Activated naive CD8-positive, alpha-beta T cell treated with anti-CD3 and anti-CD28 coated beads for 36 hours (primary cell): ENCODE measurements at regions not wholly inside any gene's neighbourhood (a gene's known extent, or its start where the extent isn't known, plus 50 kb on each side); places are given as distances from the start of the nearest gene placed in this dataset.
"Not testable (repeated sequence)": the region's sequence is repeated elsewhere in the genome, so short reads cannot be mapped to it uniquely, and the experiment has no call there.

Experiments
- DNase-seq: peaks from one replicate; pipeline ENCODE4 v3.0.0; 2021
- H3K27ac Mint-ChIP-seq: one replicate; pipeline ENCODE4 v1.8.0; 2022; ENCODE audit warnings: mild to moderate bottlenecking, moderate library complexity, mixed read lengths
- H3K27me3 Mint-ChIP-seq: one replicate; pipeline ENCODE4 v1.8.0; 2022; ENCODE audit warnings: mild to moderate bottlenecking, mixed read lengths
- H3K36me3 Mint-ChIP-seq: one replicate; pipeline ENCODE4 v1.8.0; 2021; ENCODE audit warnings: mild to moderate bottlenecking, mixed read lengths
- H3K4me1 Mint-ChIP-seq: one replicate; pipeline ENCODE4 v1.8.0; 2021; ENCODE audit warnings: mixed read lengths
- H3K4me3 Mint-ChIP-seq: one replicate; pipeline ENCODE4 v1.8.0; 2022; ENCODE audit warnings: mild to moderate bottlenecking, moderate library complexity, mixed read lengths
- H3K9me3 Mint-ChIP-seq: one replicate; pipeline ENCODE4 v1.8.0; 2022; ENCODE audit warnings: mixed read lengths

- Mint-ChIP-seq H3K36me3 (no peaks in the 10 kb centered on the region), H3K27me3 (peaks cover 20% of the 10 kb centered on the region), H3K9me3 (no peaks in the 10 kb centered on the region), H3K4me1 (peaks cover 5% of the 10 kb centered on the region), H3K27ac (no peak overlapping the region), H3K4me3 (no peak overlapping the region)
- no peak for DNase-seq
These were observed 115.2 kb downstream of the C12orf75 start for GRCh38 chr12:105445649-105446048.

GRCh38 chr12:105446460-105446859, 116.0 kb downstream of the C12orf75 start:
- not testable (repeated sequence) for H3K36me3 Mint-ChIP-seq, H3K4me3 Mint-ChIP-seq, H3K9me3 Mint-ChIP-seq, H3K27ac Mint-ChIP-seq, DNase-seq, H3K4me1 Mint-ChIP-seq
- H3K27me3 Mint-ChIP-seq = peaks cover 24% of the 10 kb centered on the region

- no peak for DNase-seq
- H3K4me3 Mint-ChIP-seq = no peak overlapping the region
- H3K27me3 Mint-ChIP-seq = peaks cover 13% of the 10 kb centered on the region
- H3K36me3 Mint-ChIP-seq = no peaks in the 10 kb centered on the region
- H3K9me3 Mint-ChIP-seq = no peaks in the 10 kb centered on the region
- peaks cover 3% of the 10 kb centered on the region for H3K4me1 Mint-ChIP-seq
- H3K27ac Mint-ChIP-seq = no peak overlapping the region
These were observed 118.9 kb downstream of the C12orf75 start for GRCh38 chr12:105449431-105449830.

- Mint-ChIP-seq H3K4me1 (no peaks in the 10 kb centered on the region), H3K4me3 (no peak overlapping the region), H3K9me3 (no peaks in the 10 kb centered on the region), H3K27ac (no peak overlapping the region), H3K27me3 (peaks cover 12% of the 10 kb centered on the region), H3K36me3 (no peaks in the 10 kb centered on the region)
- DNase-seq = no peak
These were observed 120.7 kb downstream of the C12orf75 start for GRCh38 chr12:105451211-105451610.

GRCh38 chr12:105451798-105452197, 121.3 kb downstream of the C12orf75 start:
- Mint-ChIP-seq H3K4me3 (no peak overlapping the region), H3K9me3 (no peaks in the 10 kb centered on the region)

GRCh38 chr12:105453316-105453715, 122.8 kb downstream of the C12orf75 start:
- Mint-ChIP-seq H3K27me3 (peaks cover 4% of the 10 kb centered on the region), H3K4me3 (no peak overlapping the region), H3K27ac (no peak overlapping the region), H3K4me1 (no peaks in the 10 kb centered on the region), H3K9me3 (no peaks in the 10 kb centered on the region), H3K36me3 (no peaks in the 10 kb centered on the region)
- DNase-seq = no peak

More at GRCh38 chr12:105451798-105452197, 121.3 kb downstream of the C12orf75 start:
- Mint-ChIP-seq H3K4me1 (no peaks in the 10 kb centered on the region), H3K36me3 (no peaks in the 10 kb centered on the region), H3K27me3 (peaks cover 9% of the 10 kb centered on the region), H3K27ac (no peak overlapping the region)
- DNase-seq = no peak

- H3K27ac Mint-ChIP-seq = no peak overlapping the region
- H3K36me3 Mint-ChIP-seq = no peaks in the 10 kb centered on the region
- no peak for DNase-seq
- H3K9me3 Mint-ChIP-seq = no peaks in the 10 kb centered on the region
- peaks cover 4% of the 10 kb centered on the region for H3K27me3 Mint-ChIP-seq
- no peak overlapping the region for H3K4me3 Mint-ChIP-seq
- H3K4me1 Mint-ChIP-seq = no peaks in the 10 kb centered on the region
These were observed 124.2 kb downstream of the C12orf75 start for GRCh38 chr12:105454688-105455087.

- no peak overlapping the region for H3K4me3 Mint-ChIP-seq
- H3K36me3 Mint-ChIP-seq = no peaks in the 10 kb centered on the region
- no peak overlapping the region for H3K27ac Mint-ChIP-seq
- H3K9me3 Mint-ChIP-seq = no peaks in the 10 kb centered on the region
- H3K27me3 Mint-ChIP-seq = peaks cover 4% of the 10 kb centered on the region
- no peaks in the 10 kb centered on the region for H3K4me1 Mint-ChIP-seq
- no peak for DNase-seq
These were observed 124.8 kb downstream of the C12orf75 start for GRCh38 chr12:105455261-105455660.

- DNase-seq = no peak
- Mint-ChIP-seq H3K4me3 (no peak overlapping the region), H3K4me1 (no peaks in the 10 kb centered on the region), H3K36me3 (no peaks in the 10 kb centered on the region), H3K9me3 (no peaks in the 10 kb centered on the region), H3K27me3 (no peaks in the 10 kb centered on the region), H3K27ac (no peak overlapping the region)
These were observed 126.5 kb downstream of the C12orf75 start for GRCh38 chr12:105457026-105457425.

GRCh38 chr12:105459760-105460330, 129.4 kb downstream of the C12orf75 start:
- no peaks in the 10 kb centered on the region for H3K4me1 Mint-ChIP-seq
- no peak for DNase-seq
- H3K27ac Mint-ChIP-seq = no peak overlapping the region
- no peak overlapping the region for H3K4me3 Mint-ChIP-seq
- H3K36me3 Mint-ChIP-seq = no peaks in the 10 kb centered on the region
- H3K9me3 Mint-ChIP-seq = no peaks in the 10 kb centered on the region
- no peaks in the 10 kb centered on the region for H3K27me3 Mint-ChIP-seq

GRCh38 chr12:105461271-105461943, 130.9 kb downstream of the C12orf75 start:
- no peak overlapping the region for H3K4me3 Mint-ChIP-seq
- no peaks in the 10 kb centered on the region for H3K4me1 Mint-ChIP-seq
- no peaks in the 10 kb centered on the region for H3K27me3 Mint-ChIP-seq
- no peaks in the 10 kb centered on the region for H3K36me3 Mint-ChIP-seq
- no peaks in the 10 kb centered on the region for H3K9me3 Mint-ChIP-seq
- DNase-seq = no peak
- no peak overlapping the region for H3K27ac Mint-ChIP-seq

- Mint-ChIP-seq H3K9me3 (no peaks in the 10 kb centered on the region), H3K27me3 (no peaks in the 10 kb centered on the region), H3K4me3 (no peak overlapping the region), H3K27ac (no peak overlapping the region), H3K4me1 (no peaks in the 10 kb centered on the region), H3K36me3 (no peaks in the 10 kb centered on the region)
- DNase-seq = no peak
These were observed 131.7 kb downstream of the C12orf75 start for GRCh38 chr12:105461944-105462762.

GRCh38 chr12:105462831-105463230, 132.3 kb downstream of the C12orf75 start:
- no peaks in the 10 kb centered on the region for H3K4me1 Mint-ChIP-seq
- no peaks in the 10 kb centered on the region for H3K9me3 Mint-ChIP-seq
- H3K27me3 Mint-ChIP-seq = no peaks in the 10 kb centered on the region
- no peak overlapping the region for H3K27ac Mint-ChIP-seq
- DNase-seq = no peak
- no peak overlapping the region for H3K4me3 Mint-ChIP-seq
- H3K36me3 Mint-ChIP-seq = no peaks in the 10 kb centered on the region

GRCh38 chr12:105464406-105464805, 133.9 kb downstream of the C12orf75 start:
- DNase-seq = no peak
- Mint-ChIP-seq H3K36me3 (no peaks in the 10 kb centered on the region), H3K27ac (no peak overlapping the region), H3K4me3 (no peak overlapping the region), H3K9me3 (no peaks in the 10 kb centered on the region), H3K27me3 (peaks cover 6% of the 10 kb centered on the region), H3K4me1 (no peaks in the 10 kb centered on the region)

- peaks cover 6% of the 10 kb centered on the region for H3K27me3 Mint-ChIP-seq
- no peak overlapping the region for H3K4me3 Mint-ChIP-seq
- H3K27ac Mint-ChIP-seq = no peak overlapping the region
- no peaks in the 10 kb centered on the region for H3K9me3 Mint-ChIP-seq
- no peaks in the 10 kb centered on the region for H3K36me3 Mint-ChIP-seq
- H3K4me1 Mint-ChIP-seq = no peaks in the 10 kb centered on the region
- DNase-seq = no peak
These were observed 135.9 kb downstream of the C12orf75 start for GRCh38 chr12:105466231-105466900.
